HEK293 (cell line): ENCODE measurements at regions not wholly inside any gene's neighbourhood (a gene's known extent, or its start where the extent isn't known, plus 50 kb on each side); places are given as distances from the start of the nearest gene placed in this dataset.

Source experiments
- CTCF ChIA-PET: fragments of 350-600 bp; formaldehyde crosslinking; extraction: SDS; loops from one replicate; lab custom pipeline; 2021; ENCODE audit warnings: antibody characterized with exemption; lab: Yijun Ruan, JAX
- POLR2A ChIA-PET: fragments of 300-600 bp; formaldehyde crosslinking; extraction: SDS; loops from one replicate; lab custom pipeline; 2020; ENCODE audit warnings: antibody characterized with exemption, inconsistent platforms; lab: Yijun Ruan, JAX
- H3K27ac ChIP-seq: fragments of 200-500 bp; sonication (Bioruptor generic); 2 replicates; pipeline ENCODE4 v1.5.1; 2014; ENCODE audit warnings: low read depth, low read length, control low read depth, inconsistent platforms; ENCODE audit errors: extremely low read depth
- H3K36me3 ChIP-seq, 2 experiments: fragments of 200-500 bp in 1 of 2; sonication (Bioruptor generic) in 1 of 2; 1 replicate in 1 of 2; 2 replicates in 1 of 2; pipeline ENCODE4 v1.5.1; 2014 to 2017; ENCODE audit warnings: inconsistent platforms in 2 of 2, low read length in 2 of 2; ENCODE audit not compliant: control insufficient read depth in 2 of 2, insufficient read depth in 1 of 2
- H3K4me1 ChIP-seq: fragments of 200-500 bp; sonication (Bioruptor generic); 2 replicates; pipeline ENCODE4 v1.5.1; 2014; ENCODE audit warnings: mild to moderate bottlenecking, low read length, inconsistent platforms; ENCODE audit not compliant: control insufficient read depth, insufficient read depth
- H3K4me3 ChIP-seq: 2 replicates; pipeline ENCODE4 v1.5.1; 2011; ENCODE audit warnings: low read depth, mild to moderate bottlenecking, control low read depth, low read length, moderate library complexity
- H3K9me3 ChIP-seq: fragments of 200-500 bp; sonication (Bioruptor generic); 2 replicates; pipeline ENCODE4 v1.5.1; 2014; ENCODE audit warnings: low read depth, low read length, inconsistent platforms; ENCODE audit not compliant: control insufficient read depth, insufficient read depth
- BCL11A ChIP-seq: fragments of 450-650 bp; formaldehyde crosslinking; IDR thresholded peaks from 2 replicates; pipeline ENCODE4 v1.5.1; 2016; ENCODE audit warnings: low read depth, missing biosample characterization, missing genetic modification characterization
- HIC1 ChIP-seq: fragments of 450-650 bp; formaldehyde crosslinking; IDR thresholded peaks from 2 replicates; pipeline ENCODE4 v1.5.1; 2016; ENCODE audit warnings: missing biosample characterization, missing genetic modification characterization
- PRDM1 ChIP-seq: fragments of 450-650 bp; formaldehyde crosslinking; IDR thresholded peaks from 2 replicates; pipeline ENCODE4; 2016; ENCODE audit warnings: missing biosample characterization, missing genetic modification characterization
- SCRT2 ChIP-seq: fragments of 450-650 bp; formaldehyde crosslinking; IDR thresholded peaks from 2 replicates; pipeline ENCODE4 v1.5.1; 2016; ENCODE audit warnings: missing biosample characterization, missing genetic modification characterization
- SP7 ChIP-seq: fragments of 450-650 bp; formaldehyde crosslinking; IDR thresholded peaks from 2 replicates; pipeline ENCODE4 v1.5.1; 2016; ENCODE audit warnings: missing biosample characterization, missing genetic modification characterization
- ZBTB17 ChIP-seq: fragments of 450-650 bp; formaldehyde crosslinking; IDR thresholded peaks from 2 replicates; pipeline ENCODE4 v1.5.1; 2016; ENCODE audit warnings: missing biosample characterization, missing genetic modification characterization
- ZFP3 ChIP-seq: fragments of 450-650 bp; formaldehyde crosslinking; IDR thresholded peaks from 2 replicates; pipeline ENCODE4 v1.5.1; 2016; ENCODE audit warnings: low read depth, missing biosample characterization, missing genetic modification characterization
- ZNF10 ChIP-seq: fragments of 450-650 bp; formaldehyde crosslinking; IDR thresholded peaks from 2 replicates; pipeline ENCODE4 v1.5.1; 2017; ENCODE audit warnings: missing biosample characterization, missing genetic modification characterization
- ZNF174 ChIP-seq: fragments of 450-650 bp; formaldehyde crosslinking; IDR thresholded peaks from 2 replicates; pipeline ENCODE4 v1.5.0; 2017; ENCODE audit warnings: missing biosample characterization, mild to moderate bottlenecking, missing genetic modification characterization
- ZNF175 ChIP-seq: fragments of 450-650 bp; formaldehyde crosslinking; IDR thresholded peaks from 2 replicates; pipeline ENCODE4 v1.5.1; 2016; ENCODE audit warnings: missing biosample characterization, missing genetic modification characterization
- ZNF239 ChIP-seq: fragments of 450-650 bp; formaldehyde crosslinking; IDR thresholded peaks from 2 replicates; pipeline ENCODE4 v1.5.1; 2016; ENCODE audit warnings: missing biosample characterization, missing genetic modification characterization
- ZNF37A ChIP-seq: fragments of 450-650 bp; IDR thresholded peaks from 2 replicates; pipeline ENCODE4 v1.5.1; 2018; ENCODE audit warnings: missing biosample characterization, missing genetic modification characterization
- ZNF560 ChIP-seq: fragments of 450-650 bp; formaldehyde crosslinking; IDR thresholded peaks from 2 replicates; pipeline ENCODE4 v1.5.1; 2017; ENCODE audit warnings: missing biosample characterization, missing genetic modification characterization, borderline replicate concordance
- ZSCAN23 ChIP-seq: fragments of 450-650 bp; formaldehyde crosslinking; IDR thresholded peaks from 2 replicates; pipeline ENCODE4 v1.5.1; 2016; ENCODE audit warnings: missing biosample characterization, missing genetic modification characterization
- TF ChIP-seq, protein P1 (sequence below): fragments of 450-650 bp; formaldehyde crosslinking; IDR thresholded peaks from 2 replicates; pipeline ENCODE4 v1.5.1; 2016; ENCODE audit warnings: missing biosample characterization, missing genetic modification characterization
- TF ChIP-seq, protein P2 (sequence below): fragments of 450-650 bp; formaldehyde crosslinking; IDR thresholded peaks from 2 replicates; pipeline ENCODE4 v1.5.1; 2016; ENCODE audit warnings: missing biosample characterization, missing genetic modification characterization
- TF ChIP-seq, protein P3 (sequence below): fragments of 450-650 bp; formaldehyde crosslinking; IDR thresholded peaks from 2 replicates; pipeline ENCODE4 v1.5.1; 2016; ENCODE audit warnings: missing biosample characterization, missing genetic modification characterization
- TF ChIP-seq, protein P4 (sequence below): fragments of 450-650 bp; formaldehyde crosslinking; IDR thresholded peaks from 2 replicates; pipeline ENCODE4 v1.5.1; 2017; ENCODE audit warnings: missing biosample characterization, missing genetic modification characterization

- TF ChIP-seq ZNF560 (tag by site-specific recombination) = no peak
- no peak for TF ChIP-seq ZNF10
- TF ChIP-seq, protein P1, sequence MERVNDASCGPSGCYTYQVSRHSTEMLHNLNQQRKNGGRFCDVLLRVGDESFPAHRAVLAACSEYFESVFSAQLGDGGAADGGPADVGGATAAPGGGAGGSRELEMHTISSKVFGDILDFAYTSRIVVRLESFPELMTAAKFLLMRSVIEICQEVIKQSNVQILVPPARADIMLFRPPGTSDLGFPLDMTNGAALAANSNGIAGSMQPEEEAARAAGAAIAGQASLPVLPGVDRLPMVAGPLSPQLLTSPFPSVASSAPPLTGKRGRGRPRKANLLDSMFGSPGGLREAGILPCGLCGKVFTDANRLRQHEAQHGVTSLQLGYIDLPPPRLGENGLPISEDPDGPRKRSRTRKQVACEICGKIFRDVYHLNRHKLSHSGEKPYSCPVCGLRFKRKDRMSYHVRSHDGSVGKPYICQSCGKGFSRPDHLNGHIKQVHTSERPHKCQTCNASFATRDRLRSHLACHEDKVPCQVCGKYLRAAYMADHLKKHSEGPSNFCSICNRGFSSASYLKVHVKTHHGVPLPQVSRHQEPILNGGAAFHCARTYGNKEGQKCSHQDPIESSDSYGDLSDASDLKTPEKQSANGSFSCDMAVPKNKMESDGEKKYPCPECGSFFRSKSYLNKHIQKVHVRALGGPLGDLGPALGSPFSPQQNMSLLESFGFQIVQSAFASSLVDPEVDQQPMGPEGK (tag by site-specific recombination) = no peak
- TF ChIP-seq, protein P2, sequence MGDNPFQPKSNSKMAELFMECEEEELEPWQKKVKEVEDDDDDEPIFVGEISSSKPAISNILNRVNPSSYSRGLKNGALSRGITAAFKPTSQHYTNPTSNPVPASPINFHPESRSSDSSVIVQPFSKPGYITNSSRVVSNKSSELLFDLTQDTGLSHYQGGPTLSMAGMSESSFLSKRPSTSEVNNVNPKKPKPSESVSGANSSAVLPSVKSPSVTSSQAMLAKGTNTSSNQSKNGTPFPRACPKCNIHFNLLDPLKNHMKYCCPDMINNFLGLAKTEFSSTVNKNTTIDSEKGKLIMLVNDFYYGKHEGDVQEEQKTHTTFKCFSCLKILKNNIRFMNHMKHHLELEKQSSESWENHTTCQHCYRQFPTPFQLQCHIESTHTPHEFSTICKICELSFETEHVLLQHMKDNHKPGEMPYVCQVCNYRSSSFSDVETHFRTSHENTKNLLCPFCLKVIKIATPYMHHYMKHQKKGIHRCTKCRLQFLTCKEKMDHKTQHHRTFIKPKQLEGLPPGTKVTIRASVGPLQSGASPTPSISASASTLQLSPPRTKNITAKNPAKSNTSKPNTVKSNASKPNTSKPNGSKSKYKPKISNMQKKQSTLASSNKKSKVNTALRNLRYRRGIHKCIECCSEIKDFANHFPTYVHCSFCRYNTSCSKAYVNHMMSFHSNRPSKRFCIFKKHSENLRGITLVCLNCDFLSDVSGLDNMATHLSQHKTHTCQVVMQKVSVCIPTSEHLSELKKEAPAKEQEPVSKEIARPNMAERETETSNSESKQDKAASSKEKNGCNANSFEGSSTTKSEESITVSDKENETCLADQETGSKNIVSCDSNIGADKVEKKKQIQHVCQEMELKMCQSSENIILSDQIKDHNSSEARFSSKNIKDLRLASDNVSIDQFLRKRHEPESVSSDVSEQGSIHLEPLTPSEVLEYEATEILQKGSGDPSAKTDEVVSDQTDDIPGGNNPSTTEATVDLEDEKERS (tag by site-specific recombination) = no peak
- no peak for TF ChIP-seq SCRT2 (tag by site-specific recombination)
- no peak for TF ChIP-seq ZNF37A (tag by site-specific recombination)
- no peak for TF ChIP-seq HIC1 (tag by site-specific recombination)
These were observed 263.4 kb upstream of the GPR101 start (continued) for GRCh38 chrX:137297167-137297566.

GRCh38 chrX:137290011-137290410, 256.2 kb upstream of the GPR101 start:
- no peaks in the 10 kb centered on the region for H3K4me1 ChIP-seq
- no peak overlapping the region for H3K27ac ChIP-seq
- H3K36me3 ChIP-seq = no peaks in the 10 kb centered on the region
- CTCF ChIA-PET = no interaction called here
- H3K4me3 ChIP-seq = no peak overlapping the region
- no peaks in the 10 kb centered on the region; the same call in 1 of the 2 replicates for H3K9me3 ChIP-seq
- TF ChIP-seq, protein P3, sequence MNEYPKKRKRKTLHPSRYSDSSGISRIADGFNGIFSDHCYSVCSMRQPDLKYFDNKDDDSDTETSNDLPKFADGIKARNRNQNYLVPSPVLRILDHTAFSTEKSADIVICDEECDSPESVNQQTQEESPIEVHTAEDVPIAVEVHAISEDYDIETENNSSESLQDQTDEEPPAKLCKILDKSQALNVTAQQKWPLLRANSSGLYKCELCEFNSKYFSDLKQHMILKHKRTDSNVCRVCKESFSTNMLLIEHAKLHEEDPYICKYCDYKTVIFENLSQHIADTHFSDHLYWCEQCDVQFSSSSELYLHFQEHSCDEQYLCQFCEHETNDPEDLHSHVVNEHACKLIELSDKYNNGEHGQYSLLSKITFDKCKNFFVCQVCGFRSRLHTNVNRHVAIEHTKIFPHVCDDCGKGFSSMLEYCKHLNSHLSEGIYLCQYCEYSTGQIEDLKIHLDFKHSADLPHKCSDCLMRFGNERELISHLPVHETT (tag by site-specific recombination) = no peak
- no peak for TF ChIP-seq ZSCAN23 (tag by site-specific recombination)
- TF ChIP-seq ZNF174 (tag by site-specific recombination) = no peak
- no peak for TF ChIP-seq PRDM1
- no peak for TF ChIP-seq ZBTB17 (tag by site-specific recombination)
- no peak for TF ChIP-seq SP7 (tag by site-specific recombination)
- TF ChIP-seq, protein P4, sequence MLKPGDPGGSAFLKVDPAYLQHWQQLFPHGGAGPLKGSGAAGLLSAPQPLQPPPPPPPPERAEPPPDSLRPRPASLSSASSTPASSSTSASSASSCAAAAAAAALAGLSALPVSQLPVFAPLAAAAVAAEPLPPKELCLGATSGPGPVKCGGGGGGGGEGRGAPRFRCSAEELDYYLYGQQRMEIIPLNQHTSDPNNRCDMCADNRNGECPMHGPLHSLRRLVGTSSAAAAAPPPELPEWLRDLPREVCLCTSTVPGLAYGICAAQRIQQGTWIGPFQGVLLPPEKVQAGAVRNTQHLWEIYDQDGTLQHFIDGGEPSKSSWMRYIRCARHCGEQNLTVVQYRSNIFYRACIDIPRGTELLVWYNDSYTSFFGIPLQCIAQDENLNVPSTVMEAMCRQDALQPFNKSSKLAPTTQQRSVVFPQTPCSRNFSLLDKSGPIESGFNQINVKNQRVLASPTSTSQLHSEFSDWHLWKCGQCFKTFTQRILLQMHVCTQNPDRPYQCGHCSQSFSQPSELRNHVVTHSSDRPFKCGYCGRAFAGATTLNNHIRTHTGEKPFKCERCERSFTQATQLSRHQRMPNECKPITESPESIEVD (tag by site-specific recombination) = no peak
- no peak for TF ChIP-seq ZNF239 (tag by site-specific recombination)
- no peak for TF ChIP-seq ZFP3 (tag by site-specific recombination)
- no peak for TF ChIP-seq ZNF175 (tag by site-specific recombination)
- no peak for TF ChIP-seq BCL11A (tag by site-specific recombination)
- POLR2A ChIA-PET = no interaction called here
